Dedifferentiated amniotic fluid mesenchymal stem cell (primary cell): ENCODE measurements at regions not wholly inside any gene's neighbourhood (a gene's known extent, or its start where the extent isn't known, plus 50 kb on each side); places are given as distances from the start of the nearest gene placed in this dataset.
"Not testable (repeated sequence)": the region's sequence is repeated elsewhere in the genome, so short reads cannot be mapped to it uniquely, and the experiment has no call there.

Experiments used
- DNase-seq: peaks from one replicate; pipeline ENCODE4 v3.0.0-alpha.2; 2016; ENCODE audit errors: extremely low spot score

- no peak for DNase-seq
Observed at GRCh38 chr2:217593732-217594131, 409.1 kb downstream of the TNS1 start.

- no peak for DNase-seq
Observed at GRCh38 chr2:217588266-217588665, 414.5 kb downstream of the TNS1 start.

- no peak for DNase-seq
Observed at GRCh38 chr2:217585362-217585761, 417.4 kb downstream of the TNS1 start.

- not testable (repeated sequence) for DNase-seq
Observed at GRCh38 chr2:217580407-217580806, 422.4 kb downstream of the TNS1 start.

GRCh38 chr2:217573571-217573970 is 429.2 kb downstream of the TNS1 start:
- DNase-seq, result no peak

- no peak for DNase-seq
Observed at GRCh38 chr2:217570394-217570793, 432.4 kb downstream of the TNS1 start.

GRCh38 chr2:217568289-217568971 is 434.4 kb downstream of the TNS1 start:
- peak; percentile 59 for DNase-seq

GRCh38 chr2:217563565-217563964 is 439.2 kb downstream of the TNS1 start:
- DNase-seq, result no peak

- no peak for DNase-seq
Observed at GRCh38 chr2:217562871-217563480, 439.8 kb downstream of the TNS1 start.

GRCh38 chr2:217559084-217559483 is 443.7 kb downstream of the TNS1 start:
- DNase-seq, result no peak

- no peak for DNase-seq
Observed at GRCh38 chr2:217555081-217555876, 447.5 kb downstream of the TNS1 start.

GRCh38 chr2:217553679-217554078 is 449.1 kb downstream of the TNS1 start:
- no peak for DNase-seq

GRCh38 chr2:217553202-217553601 is 449.6 kb downstream of the TNS1 start:
- no peak for DNase-seq

GRCh38 chr2:217552081-217552480 is 450.7 kb downstream of the TNS1 start:
- DNase-seq, result no peak

- peak; percentile 88 for DNase-seq
Observed at GRCh38 chr2:217551252-217551899, 451.4 kb downstream of the TNS1 start.

GRCh38 chr2:217539126-217539525 is 463.7 kb downstream of the TNS1 start:
- no peak for DNase-seq

GRCh38 chr2:217538719-217539118 is 464.1 kb downstream of the TNS1 start:
- DNase-seq, result no peak

- no peak for DNase-seq
Observed at GRCh38 chr2:217535957-217536708, 466.7 kb downstream of the TNS1 start.

- DNase-seq, result no peak
Observed at GRCh38 chr2:217530392-217531090, 472.3 kb downstream of the TNS1 start.

- DNase-seq, result no peak
Observed at GRCh38 chr2:217529271-217529670, 473.5 kb downstream of the TNS1 start.
